NB4 (cell line): ENCODE measurements at regions not wholly inside any gene's neighbourhood (a gene's known extent, or its start where the extent isn't known, plus 50 kb on each side); places are given as distances from the start of the nearest gene placed in this dataset.

Experiments
- CTCF ChIP-seq: IDR thresholded peaks from one replicate; pipeline ENCODE4 v1.5.1; 2012; ENCODE audit warnings: low read depth, low read length
- POLR2A ChIP-seq: IDR thresholded peaks from 2 replicates; pipeline ENCODE4 v1.6.1; 2011; ENCODE audit warnings: mild to moderate bottlenecking; ENCODE audit not compliant: insufficient read length; ENCODE audit errors: extremely low read depth

- no peak for TF ChIP-seq CTCF
- no peak for TF ChIP-seq POLR2A
Observed at GRCh38 chr11:130779943-130780342, 136.3 kb downstream of the SNX19 start.
